ENCODE measurements at regions not wholly inside any gene's neighbourhood (a gene's known extent, or its start where the extent isn't known, plus 50 kb on each side); places are given as distances from the start of the nearest gene placed in this dataset.

GRCh38 chr10:124242365-124242764, 149.0 kb upstream of the CHST15 start:
- TF ChIP-seq JUND (IDR thresholded peaks at IDR 0.05; ENCODE audit: low read depth, low read length), result no peak
- no peak for TF ChIP-seq FOXM1 (IDR thresholded peaks at IDR 0.05; ENCODE audit: low read depth, low read length)
- TF ChIP-seq CBX5 (IDR thresholded peaks at IDR 0.05; ENCODE audit: low read depth), result no peak
- no peak for TF ChIP-seq CTCF (IDR thresholded peaks at IDR 0.05 in 2 of 3, conservative IDR thresholded peaks at IDR 0.05 in 1 of 3; ENCODE audit: control insufficient read depth in 2 of 3, extremely low read depth in 1 of 3, insufficient read depth in 1 of 3, low read depth in 3 of 3, low read length in 3 of 3)

Data from GM12878 (cell line).